Epithelial cell of proximal tubule (primary cell): ENCODE measurements at regions not wholly inside any gene's neighbourhood (a gene's known extent, or its start where the extent isn't known, plus 50 kb on each side); places are given as distances from the start of the nearest gene placed in this dataset.

Experiments used
- DNase-seq: peaks from one replicate; pipeline ENCODE4 v3.0.0-alpha.2; 2011; ENCODE audit warnings: low read depth
- H3K4me3 ChIP-seq: 2 replicates; pipeline ENCODE4 v1.5.1; 2011; ENCODE audit warnings: low read depth, mild to moderate bottlenecking, low read length
- TF ChIP-seq, protein P1 (sequence below): conservative IDR thresholded peaks from 2 replicates; pipeline ENCODE4 v1.5.1; 2012; ENCODE audit warnings: low read depth, mild to moderate bottlenecking, low read length

DNA sequence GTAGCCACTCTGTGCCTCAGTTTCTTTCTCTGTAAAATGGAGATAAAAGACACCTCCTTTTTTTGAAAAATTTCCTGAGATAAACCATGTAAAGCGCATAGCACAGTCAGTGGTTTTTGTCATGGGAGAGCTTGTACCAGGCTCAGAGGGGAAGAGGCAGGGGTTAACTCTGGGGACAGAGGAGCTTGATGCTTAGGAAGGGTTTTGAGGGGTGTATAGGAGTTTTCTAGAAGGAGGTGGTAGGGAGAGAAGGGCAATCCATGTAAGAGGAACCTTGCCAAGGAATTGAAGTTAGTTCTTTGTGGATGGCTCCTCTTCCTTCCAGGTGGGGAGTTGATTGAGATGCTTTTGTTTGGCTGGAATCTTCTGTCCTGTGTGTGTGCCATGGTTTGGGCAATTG, 131.9 kb upstream of the GSE1 start:
- no peak for DNase-seq
- TF ChIP-seq, protein P1, sequence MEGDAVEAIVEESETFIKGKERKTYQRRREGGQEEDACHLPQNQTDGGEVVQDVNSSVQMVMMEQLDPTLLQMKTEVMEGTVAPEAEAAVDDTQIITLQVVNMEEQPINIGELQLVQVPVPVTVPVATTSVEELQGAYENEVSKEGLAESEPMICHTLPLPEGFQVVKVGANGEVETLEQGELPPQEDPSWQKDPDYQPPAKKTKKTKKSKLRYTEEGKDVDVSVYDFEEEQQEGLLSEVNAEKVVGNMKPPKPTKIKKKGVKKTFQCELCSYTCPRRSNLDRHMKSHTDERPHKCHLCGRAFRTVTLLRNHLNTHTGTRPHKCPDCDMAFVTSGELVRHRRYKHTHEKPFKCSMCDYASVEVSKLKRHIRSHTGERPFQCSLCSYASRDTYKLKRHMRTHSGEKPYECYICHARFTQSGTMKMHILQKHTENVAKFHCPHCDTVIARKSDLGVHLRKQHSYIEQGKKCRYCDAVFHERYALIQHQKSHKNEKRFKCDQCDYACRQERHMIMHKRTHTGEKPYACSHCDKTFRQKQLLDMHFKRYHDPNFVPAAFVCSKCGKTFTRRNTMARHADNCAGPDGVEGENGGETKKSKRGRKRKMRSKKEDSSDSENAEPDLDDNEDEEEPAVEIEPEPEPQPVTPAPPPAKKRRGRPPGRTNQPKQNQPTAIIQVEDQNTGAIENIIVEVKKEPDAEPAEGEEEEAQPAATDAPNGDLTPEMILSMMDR: no peak
- no peak overlapping the region for H3K4me3 ChIP-seq

DNA sequence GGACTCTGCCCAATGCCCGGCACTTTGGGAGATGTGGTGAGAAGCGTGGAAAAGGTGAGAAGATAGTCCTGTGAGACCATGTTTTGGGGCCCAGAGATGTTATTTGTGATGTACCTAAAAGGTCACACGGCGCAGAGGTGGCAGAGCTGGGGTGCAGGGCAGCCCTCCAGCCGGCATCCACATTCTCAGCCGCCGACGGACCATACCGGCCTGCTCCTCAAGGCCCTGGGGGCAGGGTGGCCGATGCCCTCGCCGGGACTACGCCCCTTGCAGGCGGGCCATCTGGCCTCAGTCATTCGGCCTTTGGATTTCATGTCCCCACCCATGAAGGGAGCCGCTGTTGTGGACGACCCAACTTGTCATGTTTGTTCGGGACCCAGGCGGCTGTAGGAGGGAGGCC, 131.4 kb upstream of the GSE1 start:
- H3K4me3 ChIP-seq: no peak overlapping the region
- no peak for DNase-seq
- TF ChIP-seq, protein P1: no peak

DNA sequence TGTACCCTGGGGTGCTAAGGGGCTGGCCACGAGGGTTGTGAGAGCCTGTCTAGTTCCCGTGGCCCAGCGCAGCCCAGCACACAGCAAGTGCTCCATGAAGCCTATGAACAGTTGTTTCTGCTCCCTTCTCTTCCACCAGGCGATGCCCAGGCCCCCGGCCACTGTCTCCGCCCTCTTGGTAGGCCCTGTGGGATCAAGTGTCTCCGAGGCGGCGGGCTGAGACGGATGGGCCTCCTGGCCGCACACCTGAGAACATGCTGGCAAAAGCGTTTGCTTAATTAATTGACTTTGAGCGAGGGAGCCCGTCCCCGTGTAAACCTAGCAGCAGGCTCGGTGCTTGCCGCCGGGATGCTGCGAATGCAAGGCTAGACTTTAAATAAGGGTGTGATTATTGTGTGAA, 129.7 kb upstream of the GSE1 start:
- H3K4me3 ChIP-seq: no peak overlapping the region
- DNase-seq: no peak
- TF ChIP-seq, protein P1: no peak

DNA sequence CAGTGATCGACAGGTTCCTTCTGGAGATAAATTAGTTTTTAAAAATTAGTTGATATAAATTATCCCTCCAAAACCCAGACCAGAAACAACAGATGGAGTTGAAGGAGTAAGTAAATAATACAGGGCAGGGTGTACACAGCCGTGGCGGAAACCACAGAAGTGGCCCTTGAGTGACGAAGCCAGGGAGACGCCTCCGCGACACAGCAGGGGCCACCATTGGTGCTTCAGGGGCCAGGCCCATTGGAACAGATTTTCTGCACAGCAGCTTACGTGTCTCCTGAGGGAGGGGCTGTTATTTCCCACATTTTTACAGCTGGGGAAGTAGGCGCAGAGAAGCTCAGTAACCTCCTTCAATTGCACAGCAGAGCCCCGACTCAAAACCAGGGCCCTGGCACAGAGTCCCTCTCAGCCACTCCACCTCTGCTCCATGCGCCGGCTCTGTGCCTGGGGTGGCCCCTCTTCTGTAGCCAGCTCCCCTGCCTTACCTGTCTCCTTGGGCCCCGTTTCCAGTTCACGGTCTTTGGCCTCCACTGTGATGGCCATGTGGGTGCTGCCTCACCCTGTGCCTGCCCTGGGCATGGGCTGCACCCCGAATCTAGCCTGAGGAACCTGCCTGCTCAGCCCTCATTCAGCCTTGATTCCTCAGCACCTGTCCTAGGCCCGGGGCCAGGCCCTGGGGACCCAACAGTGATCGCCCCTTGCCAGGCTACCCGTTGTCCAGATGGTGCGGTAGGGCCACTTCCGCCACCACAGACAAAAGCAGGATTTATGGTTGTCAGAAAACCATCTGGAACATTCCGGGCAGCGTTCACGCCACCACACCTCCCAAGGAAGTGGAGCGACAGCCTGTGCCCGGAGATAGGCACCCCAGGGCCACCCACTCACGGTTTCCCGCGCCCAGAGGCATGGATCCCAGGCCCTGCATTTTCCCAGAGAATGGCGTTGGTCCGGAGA, 128.5 kb upstream of the GSE1 start:
- TF ChIP-seq, protein P1: no peak
- DNase-seq: no peak
- H3K4me3 ChIP-seq: no peak overlapping the region

DNA sequence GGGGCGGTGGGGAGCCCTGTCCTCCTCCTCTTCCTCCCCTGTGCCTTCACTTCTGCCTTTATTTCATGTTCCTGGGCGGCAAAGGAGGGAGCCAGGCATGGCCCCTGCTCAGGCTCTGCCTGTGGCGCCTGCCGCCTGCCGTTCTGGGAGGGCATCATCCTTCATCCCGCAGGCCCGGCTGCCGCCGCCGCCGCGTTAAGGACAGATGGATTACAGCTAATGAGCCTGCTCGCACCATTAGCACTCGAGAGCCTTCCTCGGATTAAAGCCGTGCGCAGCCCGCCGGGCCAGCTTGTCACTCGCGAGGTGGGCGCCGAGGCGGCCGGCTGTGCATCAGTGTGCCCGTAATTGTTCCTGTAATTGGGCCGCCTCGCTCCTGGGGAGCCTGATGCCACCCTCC, 127.7 kb upstream of the GSE1 start:
- DNase-seq: no peak
- TF ChIP-seq, protein P1: no peak
- no peak overlapping the region for H3K4me3 ChIP-seq

DNA sequence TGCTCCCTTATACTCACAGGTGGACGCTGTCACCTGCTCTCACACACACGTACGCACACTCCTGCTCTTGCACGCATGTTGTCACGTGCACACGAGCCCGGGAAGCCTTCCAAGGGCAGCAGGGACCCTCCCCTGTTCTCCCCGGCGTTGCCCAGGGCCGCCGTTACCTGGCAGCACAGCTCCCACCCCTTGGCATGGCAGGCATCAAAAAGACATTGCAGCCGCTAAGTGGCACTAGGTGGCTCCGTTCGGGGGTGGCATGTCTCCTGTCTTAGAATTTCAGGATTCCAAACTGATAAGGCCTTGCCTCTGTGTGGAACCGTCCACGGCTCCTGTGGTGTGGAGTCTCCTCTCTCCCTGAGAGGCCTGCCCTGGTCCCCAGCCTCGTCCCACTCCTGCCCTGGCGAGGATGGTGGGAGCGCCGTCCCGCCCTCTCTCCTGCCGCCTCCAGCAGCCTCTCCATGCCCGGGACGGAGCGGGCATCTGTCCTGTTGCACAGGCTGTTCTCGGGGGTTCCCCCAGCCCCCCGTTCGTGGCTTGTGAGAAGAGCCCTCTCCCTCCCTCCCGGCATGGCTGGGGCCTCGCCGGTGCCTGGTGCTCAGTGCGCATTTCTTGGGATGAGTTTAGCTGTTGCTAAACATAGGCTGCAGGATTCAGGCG, 126.7 kb upstream of the GSE1 start:
- H3K4me3 ChIP-seq: no peak overlapping the region
- TF ChIP-seq, protein P1: no peak
- no peak for DNase-seq
